ENCODE measurements at regions not wholly inside any gene's neighbourhood (a gene's known extent, or its start where the extent isn't known, plus 50 kb on each side); places are given as distances from the start of the nearest gene placed in this dataset.

- DNase-seq (ENCODE audit: low read depth), result no peak
- Histone ChIP-seq H3K4me1 (ENCODE audit: insufficient read depth, low read length) (no peaks in the 10 kb centered on the region), H3K4me3 (ENCODE audit: insufficient read depth, low read depth, low read length) (no peak overlapping the region), H2AFZ (ENCODE audit: low read depth, low read length) (no peak overlapping the region), H3K9me3 (ENCODE audit: insufficient read depth, low read depth, low read length) (no peaks in the 10 kb centered on the region), H3K27ac (ENCODE audit: low read depth, low read length) (no peak overlapping the region), H3K36me3 (ENCODE audit: insufficient read depth, low read length) (no peaks in the 10 kb centered on the region), H3K4me2 (ENCODE audit: low read length) (no peak overlapping the region), H3K27me3 (ENCODE audit: insufficient read depth, low read length) (no peaks in the 10 kb centered on the region), H3K9ac (ENCODE audit: low read length) (no peak overlapping the region), H4K20me1 (ENCODE audit: insufficient read depth, low read length) (no peaks in the 10 kb centered on the region), H3K79me2 (ENCODE audit: insufficient read depth, low read length) (no peaks in the 10 kb centered on the region)
- Mint-ChIP-seq H3K4me1 (ENCODE audit: low read depth, unreplicated experiment) (peaks cover 5% of the 10 kb centered on the region), H3K27me3 (ENCODE audit: low read depth, unreplicated experiment) (peaks cover 38% of the 10 kb centered on the region), H3K36me3 (ENCODE audit: low read depth, unreplicated experiment) (no peaks in the 10 kb centered on the region), H3K9me3 (ENCODE audit: unreplicated experiment) (peaks cover 2% of the 10 kb centered on the region), H3K27ac (ENCODE audit: unreplicated experiment) (no peak overlapping the region), H3K4me3 (ENCODE audit: unreplicated experiment) (no peak overlapping the region)
- TF ChIP-seq EZH2 (IDR thresholded peaks at IDR 0.05; ENCODE audit: insufficient read depth, low read length) (no peak), CTCF (IDR thresholded peaks at IDR 0.05; ENCODE audit: insufficient read depth, low read depth, low read length) (no peak)
- FAIRE-seq, result no peak
These were observed 181.1 kb downstream of the CTTN start for GRCh38 chr11:70579316-70579955.

GRCh38 chr11:70580036-70580805, 181.9 kb downstream of the CTTN start:
- H3K9me3 Mint-ChIP-seq (ENCODE audit: unreplicated experiment), result peaks cover 2% of the 10 kb centered on the region
- H3K4me2 ChIP-seq (ENCODE audit: low read length), result no peak overlapping the region
- no peaks in the 10 kb centered on the region for H3K4me1 ChIP-seq (ENCODE audit: insufficient read depth, low read length)
- no peak overlapping the region for H3K4me3 Mint-ChIP-seq (ENCODE audit: unreplicated experiment)
- H4K20me1 ChIP-seq (ENCODE audit: insufficient read depth, low read length), result no peaks in the 10 kb centered on the region
- DNase-seq (ENCODE audit: low read depth) (no peak), FAIRE-seq (no peak)
- no peak overlapping the region for H3K27ac ChIP-seq (ENCODE audit: low read depth, low read length)
- H3K27me3 ChIP-seq (ENCODE audit: insufficient read depth, low read length), result no peaks in the 10 kb centered on the region
- H3K36me3 Mint-ChIP-seq (ENCODE audit: low read depth, unreplicated experiment), result no peaks in the 10 kb centered on the region
- H3K4me1 Mint-ChIP-seq (ENCODE audit: low read depth, unreplicated experiment), result peaks cover 5% of the 10 kb centered on the region
- H3K27me3 Mint-ChIP-seq (ENCODE audit: low read depth, unreplicated experiment), result peaks cover 39% of the 10 kb centered on the region
- H3K79me2 ChIP-seq (ENCODE audit: insufficient read depth, low read length), result no peaks in the 10 kb centered on the region
- no peak overlapping the region for H3K27ac Mint-ChIP-seq (ENCODE audit: unreplicated experiment)
- no peak overlapping the region for H3K9ac ChIP-seq (ENCODE audit: low read length)
- no peak overlapping the region for H2AFZ ChIP-seq (ENCODE audit: low read depth, low read length)
- H3K9me3 ChIP-seq (ENCODE audit: insufficient read depth, low read depth, low read length), result no peaks in the 10 kb centered on the region
- no peak overlapping the region for H3K4me3 ChIP-seq (ENCODE audit: insufficient read depth, low read depth, low read length)
- TF ChIP-seq EZH2 (IDR thresholded peaks at IDR 0.05; ENCODE audit: insufficient read depth, low read length) (no peak), CTCF (IDR thresholded peaks at IDR 0.05; ENCODE audit: insufficient read depth, low read depth, low read length) (no peak)
- H3K36me3 ChIP-seq (ENCODE audit: insufficient read depth, low read length), result no peaks in the 10 kb centered on the region
